GM12878 (cell line): ENCODE measurements at regions not wholly inside any gene's neighbourhood (a gene's known extent, or its start where the extent isn't known, plus 50 kb on each side); places are given as distances from the start of the nearest gene placed in this dataset.

Experiments
- ESRRA ChIP-seq: IDR thresholded peaks from 2 replicates; pipeline ENCODE4 v1.6.1; 2012; ENCODE audit warnings: mild to moderate bottlenecking, low read length, improper control_type of control experiment
- FOS ChIP-seq: IDR thresholded peaks from 3 replicates; pipeline ENCODE4 v1.6.1; 2011; ENCODE audit warnings: borderline replicate concordance; ENCODE audit not compliant: insufficient read length; ENCODE audit errors: extremely low read depth
- POLR2AphosphoS5 ChIP-seq: IDR thresholded peaks from 2 replicates; pipeline ENCODE4 v1.6.1; 2011; ENCODE audit warnings: mild to moderate bottlenecking, low read length, inconsistent platforms

DNA sequence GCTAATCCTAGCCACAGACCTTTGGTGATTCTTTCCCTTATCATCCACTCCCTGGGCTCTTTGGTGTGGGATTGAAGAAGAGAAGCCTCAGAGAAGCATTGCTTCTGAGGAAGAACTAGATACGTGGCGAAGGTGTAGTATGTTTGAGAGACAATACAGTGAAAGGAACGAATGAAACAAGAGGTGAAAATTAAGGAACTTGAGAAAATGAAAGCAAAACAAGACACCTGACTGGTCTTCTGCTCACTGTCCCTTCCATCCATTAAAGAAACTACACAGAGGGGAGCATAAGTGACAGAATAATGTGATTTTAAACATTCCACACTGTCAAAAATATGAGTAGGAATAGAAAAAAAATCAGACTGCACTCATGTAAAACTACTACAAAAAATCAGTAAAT is 219.6 kb upstream of the NPSR1 start:
- TF ChIP-seq FOS (no peak), POLR2AphosphoS5 (no peak), ESRRA (no peak)
